ENCODE measurements at regions not wholly inside any gene's neighbourhood (a gene's known extent, or its start where the extent isn't known, plus 50 kb on each side); places are given as distances from the start of the nearest gene placed in this dataset.

DNA sequence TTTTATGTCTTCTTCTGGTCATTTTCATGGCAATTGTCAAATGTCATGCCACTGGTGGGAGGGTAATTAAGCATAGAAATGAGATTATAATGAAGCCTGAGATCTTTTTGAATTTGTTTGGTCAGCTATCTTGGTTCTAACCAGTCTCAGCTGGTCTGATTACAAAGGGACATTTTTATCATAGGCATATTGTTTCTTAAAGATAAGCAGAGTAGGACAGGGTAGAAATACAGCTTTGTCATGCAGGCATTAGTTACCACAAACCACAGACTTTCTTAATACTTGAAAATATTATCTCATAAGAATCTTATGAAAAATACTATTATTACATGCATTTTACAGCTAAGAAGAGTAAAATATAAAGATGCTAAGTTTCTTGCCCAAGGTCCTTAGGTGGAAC is 1761.5 kb downstream of the PCDH9 start:
- TF ChIP-seq, protein P1, sequence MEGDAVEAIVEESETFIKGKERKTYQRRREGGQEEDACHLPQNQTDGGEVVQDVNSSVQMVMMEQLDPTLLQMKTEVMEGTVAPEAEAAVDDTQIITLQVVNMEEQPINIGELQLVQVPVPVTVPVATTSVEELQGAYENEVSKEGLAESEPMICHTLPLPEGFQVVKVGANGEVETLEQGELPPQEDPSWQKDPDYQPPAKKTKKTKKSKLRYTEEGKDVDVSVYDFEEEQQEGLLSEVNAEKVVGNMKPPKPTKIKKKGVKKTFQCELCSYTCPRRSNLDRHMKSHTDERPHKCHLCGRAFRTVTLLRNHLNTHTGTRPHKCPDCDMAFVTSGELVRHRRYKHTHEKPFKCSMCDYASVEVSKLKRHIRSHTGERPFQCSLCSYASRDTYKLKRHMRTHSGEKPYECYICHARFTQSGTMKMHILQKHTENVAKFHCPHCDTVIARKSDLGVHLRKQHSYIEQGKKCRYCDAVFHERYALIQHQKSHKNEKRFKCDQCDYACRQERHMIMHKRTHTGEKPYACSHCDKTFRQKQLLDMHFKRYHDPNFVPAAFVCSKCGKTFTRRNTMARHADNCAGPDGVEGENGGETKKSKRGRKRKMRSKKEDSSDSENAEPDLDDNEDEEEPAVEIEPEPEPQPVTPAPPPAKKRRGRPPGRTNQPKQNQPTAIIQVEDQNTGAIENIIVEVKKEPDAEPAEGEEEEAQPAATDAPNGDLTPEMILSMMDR (IDR thresholded peaks at IDR 0.05; ENCODE audit: insufficient read depth, low read depth, low read length), result no peak
- TF ChIP-seq EZH2 (IDR thresholded peaks at IDR 0.05; ENCODE audit: insufficient read depth, low read length), result no peak

Data from astrocyte (in vitro differentiated cells and primary cell).